ENCODE measurements at regions not wholly inside any gene's neighbourhood (a gene's known extent, or its start where the extent isn't known, plus 50 kb on each side); places are given as distances from the start of the nearest gene placed in this dataset.

- no peak for TF ChIP-seq CTCF (IDR thresholded peaks at IDR 0.05; ENCODE audit: low read depth, low read length, missing control alignments)
- in situ Hi-C loops (cut with HindIII; ENCODE audit: low pct_ligation_motif_present, low sequenced_read_pairs): no loop called here
- no peaks in the 10 kb centered on the region for H3K27me3 ChIP-seq (replicated peaks)
- H3K27ac ChIP-seq: no peak overlapping the region
- no peak overlapping the region for H3K4me3 ChIP-seq (ENCODE audit: low read depth, low read length)
- DNase-seq: no peak
- H3K36me3 ChIP-seq (replicated peaks): no peaks in the 10 kb centered on the region
These were observed 427.5 kb downstream of the ADRA2A start for GRCh38 chr10:111504376-111504775.

GRCh38 chr10:111506266-111507034, 429.6 kb downstream of the ADRA2A start:
- in situ Hi-C loops (cut with HindIII; ENCODE audit: low pct_ligation_motif_present, low sequenced_read_pairs): no loop called here
- Histone ChIP-seq H3K36me3 (replicated peaks) (no peaks in the 10 kb centered on the region), H3K4me3 (ENCODE audit: low read depth, low read length) (no peak overlapping the region), H3K27me3 (replicated peaks) (no peaks in the 10 kb centered on the region), H3K27ac (no peak overlapping the region)
- DNase-seq: no peak
- TF ChIP-seq CTCF (IDR thresholded peaks at IDR 0.05; ENCODE audit: low read depth, low read length, missing control alignments): no peak

- H3K4me3 ChIP-seq (ENCODE audit: low read depth, low read length): no peak overlapping the region
- TF ChIP-seq CTCF (IDR thresholded peaks at IDR 0.05; ENCODE audit: low read depth, low read length, missing control alignments): no peak
- in situ Hi-C loops (cut with HindIII; ENCODE audit: low pct_ligation_motif_present, low sequenced_read_pairs): no loop called here
These were observed 434.9 kb downstream of the ADRA2A start for GRCh38 chr10:111511751-111512150.

DNA sequence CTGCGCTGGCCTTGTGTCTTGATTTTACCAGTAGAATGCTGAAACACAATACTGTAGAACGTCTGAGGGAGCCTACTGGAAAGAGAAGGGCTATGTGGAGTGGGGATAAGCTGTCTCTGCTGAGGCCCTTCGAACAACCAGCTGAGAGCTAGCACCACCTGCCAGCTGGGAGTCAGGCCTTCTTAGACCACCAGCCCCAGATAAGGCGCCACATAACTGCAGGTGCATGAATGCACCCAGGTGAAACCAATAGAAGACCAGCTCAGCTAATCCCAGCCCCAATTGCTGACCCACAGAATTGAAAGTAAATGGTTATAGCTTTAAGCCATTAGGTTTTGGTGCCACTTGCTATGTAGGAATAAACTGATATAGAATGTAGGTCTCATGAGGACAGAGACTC, 438.4 kb downstream of the ADRA2A start:
- Histone ChIP-seq H3K27ac (no peak overlapping the region), H3K4me3 (ENCODE audit: low read depth, low read length) (no peak overlapping the region), H3K27me3 (replicated peaks) (no peaks in the 10 kb centered on the region), H3K36me3 (replicated peaks) (no peaks in the 10 kb centered on the region)
- TF ChIP-seq CTCF (IDR thresholded peaks at IDR 0.05; ENCODE audit: low read depth, low read length, missing control alignments): no peak
- in situ Hi-C loops (cut with HindIII; ENCODE audit: low pct_ligation_motif_present, low sequenced_read_pairs): no loop called here
- no peak for DNase-seq

More at GRCh38 chr10:111511751-111512150, 434.9 kb downstream of the ADRA2A start:
- DNase-seq: no peak
- no peaks in the 10 kb centered on the region for H3K27me3 ChIP-seq (replicated peaks)
- H3K27ac ChIP-seq: no peak overlapping the region
- H3K36me3 ChIP-seq (replicated peaks): no peaks in the 10 kb centered on the region

DNA sequence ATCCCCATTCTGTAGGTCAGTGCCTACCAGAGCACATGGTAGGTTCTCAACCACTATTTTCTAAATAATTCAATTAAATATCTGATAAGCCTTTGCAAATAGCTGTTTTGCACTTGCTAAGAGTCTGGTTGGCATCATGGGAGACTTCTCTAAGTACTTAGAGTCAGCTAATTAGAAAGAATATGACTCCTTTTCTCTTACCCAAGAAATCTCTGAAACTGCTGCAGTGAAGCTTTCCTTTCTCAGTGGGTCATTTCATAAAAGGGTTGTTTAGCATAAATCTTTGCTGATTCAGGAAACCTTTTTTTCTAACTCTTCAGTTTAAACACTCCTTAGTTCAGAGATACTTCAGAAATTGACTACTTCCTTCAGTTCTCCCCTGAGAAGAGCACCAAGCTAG, 438.9 kb downstream of the ADRA2A start:
- H3K27ac ChIP-seq: no peak overlapping the region
- DNase-seq: no peak
- H3K36me3 ChIP-seq (replicated peaks): no peaks in the 10 kb centered on the region
- H3K4me3 ChIP-seq (ENCODE audit: low read depth, low read length): no peak overlapping the region
- in situ Hi-C loops (cut with HindIII; ENCODE audit: low pct_ligation_motif_present, low sequenced_read_pairs): no loop called here
- no peaks in the 10 kb centered on the region for H3K27me3 ChIP-seq (replicated peaks)
- TF ChIP-seq CTCF (IDR thresholded peaks at IDR 0.05; ENCODE audit: low read depth, low read length, missing control alignments): no peak

DNA sequence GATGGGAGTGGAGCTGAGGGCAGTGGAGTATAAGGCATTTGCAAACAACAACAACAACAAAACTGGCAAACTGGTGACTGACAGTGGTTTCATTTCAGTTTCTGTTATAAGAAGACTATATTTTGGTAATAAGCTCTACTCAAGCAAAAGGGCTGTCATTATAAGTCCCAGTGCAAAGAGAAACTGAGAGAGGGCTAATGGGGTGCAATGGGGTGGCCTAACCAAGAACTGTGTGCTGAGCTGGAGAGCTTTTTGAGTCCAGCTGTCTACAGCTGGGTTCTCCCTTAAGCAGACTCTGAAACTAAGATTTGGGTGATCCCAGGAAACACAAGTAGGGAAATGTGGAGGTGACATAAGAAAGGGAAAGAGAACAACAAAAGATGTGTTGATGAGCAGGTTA, 439.3 kb downstream of the ADRA2A start:
- TF ChIP-seq CTCF (IDR thresholded peaks at IDR 0.05; ENCODE audit: low read depth, low read length, missing control alignments): no peak

More for the DNA sequence above, 439.3 kb downstream of the ADRA2A start:
- in situ Hi-C loops (cut with HindIII; ENCODE audit: low pct_ligation_motif_present, low sequenced_read_pairs): no loop called here
- no peak for DNase-seq
- H3K36me3 ChIP-seq (replicated peaks): no peaks in the 10 kb centered on the region
- H3K27ac ChIP-seq: no peak overlapping the region
- H3K27me3 ChIP-seq (replicated peaks): no peaks in the 10 kb centered on the region
- no peak overlapping the region for H3K4me3 ChIP-seq (ENCODE audit: low read depth, low read length)
